ENCODE measurements at regions not wholly inside any gene's neighbourhood (a gene's known extent, or its start where the extent isn't known, plus 50 kb on each side); places are given as distances from the start of the nearest gene placed in this dataset.

- DNase-seq, result no peak
Observed at GRCh38 chr21:24197132-24197643, 1410.1 kb downstream of the MRPL39 start.

GRCh38 chr21:24188506-24188905 is 1418.8 kb downstream of the MRPL39 start:
- no peak for DNase-seq

- DNase-seq, result no peak
Observed at GRCh38 chr21:24183077-24183476, 1424.2 kb downstream of the MRPL39 start.

- DNase-seq, result no peak
Observed at GRCh38 chr21:24179110-24179509, 1428.2 kb downstream of the MRPL39 start.

- DNase-seq, result no peak
Observed at GRCh38 chr21:24175106-24175505, 1432.2 kb downstream of the MRPL39 start.

GRCh38 chr21:24171736-24172135 is 1435.5 kb downstream of the MRPL39 start:
- no peak for DNase-seq

GRCh38 chr21:24163539-24163938 is 1443.7 kb downstream of the MRPL39 start:
- no peak for DNase-seq

- DNase-seq, result no peak
Observed at GRCh38 chr21:24160528-24160927, 1446.8 kb downstream of the MRPL39 start.

GRCh38 chr21:24153137-24153536 is 1454.1 kb downstream of the MRPL39 start:
- no peak for DNase-seq

GRCh38 chr21:24150753-24151152 is 1456.5 kb downstream of the MRPL39 start:
- DNase-seq, result no peak

- no peak for DNase-seq
Observed at GRCh38 chr21:24148461-24148860, 1458.8 kb downstream of the MRPL39 start.

GRCh38 chr21:24147674-24148073 is 1459.6 kb downstream of the MRPL39 start:
- DNase-seq, result no peak

GRCh38 chr21:24131056-24131455 is 1476.2 kb downstream of the MRPL39 start:
- no peak for DNase-seq

GRCh38 chr21:24127651-24128050 is 1479.6 kb downstream of the MRPL39 start:
- DNase-seq, result no peak

GRCh38 chr21:24123785-24124184 is 1483.5 kb downstream of the MRPL39 start:
- DNase-seq, result no peak

GRCh38 chr21:24118738-24119459 is 1488.4 kb downstream of the MRPL39 start:
- no peak for DNase-seq

- DNase-seq, result no peak
Observed at GRCh38 chr21:24115141-24115540, 1492.1 kb downstream of the MRPL39 start.

- DNase-seq, result no peak
Observed at GRCh38 chr21:24112020-24112419, 1495.3 kb downstream of the MRPL39 start.

GRCh38 chr21:24110846-24111245 is 1496.4 kb downstream of the MRPL39 start:
- DNase-seq, result no peak

- DNase-seq, result no peak
Observed at GRCh38 chr21:24097181-24097580, 1510.1 kb downstream of the MRPL39 start.

- no peak for DNase-seq
Observed at GRCh38 chr21:24096651-24097050, 1510.6 kb downstream of the MRPL39 start.

GRCh38 chr21:24093032-24093431 is 1514.2 kb downstream of the MRPL39 start:
- no peak for DNase-seq

GRCh38 chr21:24076179-24076578 is 1531.1 kb downstream of the MRPL39 start:
- no peak for DNase-seq

- no peak for DNase-seq
Observed at GRCh38 chr21:24055696-24056095, 1551.6 kb downstream of the MRPL39 start.

- DNase-seq, result no peak
Observed at GRCh38 chr21:24050231-24050630, 1557.0 kb downstream of the MRPL39 start.
